SK-N-SH treated with all-trans-retinoic acid at 6 μM for 48 hours (cell line): ENCODE measurements at regions not wholly inside any gene's neighbourhood (a gene's known extent, or its start where the extent isn't known, plus 50 kb on each side); places are given as distances from the start of the nearest gene placed in this dataset.

Source experiments
- ATAC-seq: fragments of 200-7000 bp; cut with Tn5 transposase; 3 replicates; pipeline ENCODE4 v1.9.1; 2020; ENCODE audit warnings: mild to moderate bottlenecking, moderate library complexity
- ARNTL ChIP-seq: fragments of 450-650 bp; formaldehyde crosslinking; IDR thresholded peaks from 2 replicates; pipeline ENCODE4 v1.5.0; 2020; ENCODE audit warnings: low read depth, mild to moderate bottlenecking, moderate library complexity, borderline replicate concordance
- BACH2 ChIP-seq: fragments of 250-450 bp; sonication (Bioruptor Pico); IDR thresholded peaks from 2 replicates; pipeline ENCODE4 v1.9.0; 2021; ENCODE audit warnings: mild to moderate bottlenecking, borderline replicate concordance
- CREB5 ChIP-seq: fragments of 250-450 bp; sonication (Bioruptor Pico); IDR thresholded peaks from 2 replicates; pipeline ENCODE4 v1.5.1; 2020; ENCODE audit warnings: low read depth, mild to moderate bottlenecking, moderate library complexity
- CSDC2 ChIP-seq: fragments of 250-450 bp; sonication (Bioruptor Pico); IDR thresholded peaks from 2 replicates; pipeline ENCODE4 v1.5.0; 2020; ENCODE audit warnings: mild to moderate bottlenecking, moderate library complexity
- CSRNP3 ChIP-seq: fragments of 250-450 bp; sonication (Bioruptor Pico); IDR thresholded peaks from 2 replicates; pipeline ENCODE4 v1.5.1; 2021; ENCODE audit warnings: mild to moderate bottlenecking, moderate library complexity
- ESRRG ChIP-seq: fragments of 250-450 bp; sonication (Bioruptor Pico); IDR thresholded peaks from 2 replicates; pipeline ENCODE4 v1.6.1; 2021; ENCODE audit warnings: mild to moderate bottlenecking
- GLIS3 ChIP-seq: fragments of 250-450 bp; sonication (Bioruptor Pico); IDR thresholded peaks from 2 replicates; pipeline ENCODE4 v1.5.0; 2020; ENCODE audit warnings: mild to moderate bottlenecking, moderate library complexity
- ISL1 ChIP-seq: fragments of 250-450 bp; sonication (Bioruptor Pico); IDR thresholded peaks from 2 replicates; pipeline ENCODE4 v2.1.2; 2022; ENCODE audit warnings: mild to moderate bottlenecking, moderate library complexity
- OSR1 ChIP-seq: fragments of 250-450 bp; sonication (Bioruptor Pico); IDR thresholded peaks from 2 replicates; pipeline ENCODE4 v1.8.0; 2022; ENCODE audit warnings: moderate library complexity, mild to moderate bottlenecking, inconsistent platforms
- POU6F1 ChIP-seq: fragments of 250-450 bp; sonication (Bioruptor Pico); IDR thresholded peaks from 2 replicates; pipeline ENCODE4 v1.8.0; 2021; ENCODE audit warnings: low read depth, mild to moderate bottlenecking, moderate library complexity, borderline replicate concordance
- PPARA ChIP-seq: fragments of 250-450 bp; sonication (Bioruptor Pico); IDR thresholded peaks from 2 replicates; pipeline ENCODE4 v1.5.0; 2020; ENCODE audit warnings: mild to moderate bottlenecking, borderline replicate concordance
- RARB ChIP-seq: fragments of 250-450 bp; sonication (Bioruptor Pico); IDR thresholded peaks from 2 replicates; pipeline ENCODE4 v1.8.0; 2021; ENCODE audit warnings: mild to moderate bottlenecking, moderate library complexity
- TCF4 ChIP-seq: fragments of 250-450 bp; sonication (Bioruptor Pico); IDR thresholded peaks from 2 replicates; pipeline ENCODE4 v1.8.0; 2021; ENCODE audit warnings: mild to moderate bottlenecking, moderate library complexity, borderline replicate concordance
- TOX ChIP-seq: fragments of 250-450 bp; sonication (Bioruptor Pico); IDR thresholded peaks from 2 replicates; pipeline ENCODE4 v1.8.0; 2021; ENCODE audit warnings: mild to moderate bottlenecking, moderate library complexity, borderline replicate concordance
- ZC3H10 ChIP-seq: fragments of 250-450 bp; sonication (Bioruptor Pico); IDR thresholded peaks from 2 replicates; pipeline ENCODE4 v1.5.1; 2021; ENCODE audit warnings: mild to moderate bottlenecking, moderate library complexity
- ZFP3 ChIP-seq: fragments of 250-450 bp; sonication (Bioruptor Pico); IDR thresholded peaks from 2 replicates; pipeline ENCODE4 v1.5.0; 2020; ENCODE audit warnings: mild to moderate bottlenecking, moderate library complexity
- ZFP30 ChIP-seq: fragments of 450-650 bp; formaldehyde crosslinking; IDR thresholded peaks from 2 replicates; pipeline ENCODE4 v1.5.0; 2022; ENCODE audit warnings: mild to moderate bottlenecking, moderate library complexity
- ZNF565 ChIP-seq: fragments of 450-650 bp; formaldehyde crosslinking; conservative IDR thresholded peaks from 2 replicates; pipeline ENCODE4 v1.5.0; 2020; ENCODE audit warnings: low read depth, mild to moderate bottlenecking, moderate library complexity
- ZNF70 ChIP-seq: fragments of 450-650 bp; formaldehyde crosslinking; IDR thresholded peaks from 2 replicates; pipeline ENCODE4 v1.5.0; 2020; ENCODE audit warnings: mild to moderate bottlenecking, moderate library complexity
- ZNF8 ChIP-seq: fragments of 450-650 bp; formaldehyde crosslinking; IDR thresholded peaks from 2 replicates; pipeline ENCODE4 v1.5.0; 2020; ENCODE audit warnings: mild to moderate bottlenecking, moderate library complexity
- TF ChIP-seq, protein P1 (sequence below): fragments of 250-450 bp; sonication (Bioruptor Pico); IDR thresholded peaks from 2 replicates; pipeline ENCODE4 v1.5.0; 2020; ENCODE audit warnings: mild to moderate bottlenecking, moderate library complexity

GRCh38 chr1:163799190-163799805 is 477.5 kb downstream of the NUF2 start:
- TF ChIP-seq ZFP30 (CRISPR knock-in tag) = no peak
- TF ChIP-seq BACH2 (CRISPR knock-in tag) = no peak
- TF ChIP-seq ARNTL (CRISPR knock-in tag) = no peak
- TF ChIP-seq, protein P1, sequence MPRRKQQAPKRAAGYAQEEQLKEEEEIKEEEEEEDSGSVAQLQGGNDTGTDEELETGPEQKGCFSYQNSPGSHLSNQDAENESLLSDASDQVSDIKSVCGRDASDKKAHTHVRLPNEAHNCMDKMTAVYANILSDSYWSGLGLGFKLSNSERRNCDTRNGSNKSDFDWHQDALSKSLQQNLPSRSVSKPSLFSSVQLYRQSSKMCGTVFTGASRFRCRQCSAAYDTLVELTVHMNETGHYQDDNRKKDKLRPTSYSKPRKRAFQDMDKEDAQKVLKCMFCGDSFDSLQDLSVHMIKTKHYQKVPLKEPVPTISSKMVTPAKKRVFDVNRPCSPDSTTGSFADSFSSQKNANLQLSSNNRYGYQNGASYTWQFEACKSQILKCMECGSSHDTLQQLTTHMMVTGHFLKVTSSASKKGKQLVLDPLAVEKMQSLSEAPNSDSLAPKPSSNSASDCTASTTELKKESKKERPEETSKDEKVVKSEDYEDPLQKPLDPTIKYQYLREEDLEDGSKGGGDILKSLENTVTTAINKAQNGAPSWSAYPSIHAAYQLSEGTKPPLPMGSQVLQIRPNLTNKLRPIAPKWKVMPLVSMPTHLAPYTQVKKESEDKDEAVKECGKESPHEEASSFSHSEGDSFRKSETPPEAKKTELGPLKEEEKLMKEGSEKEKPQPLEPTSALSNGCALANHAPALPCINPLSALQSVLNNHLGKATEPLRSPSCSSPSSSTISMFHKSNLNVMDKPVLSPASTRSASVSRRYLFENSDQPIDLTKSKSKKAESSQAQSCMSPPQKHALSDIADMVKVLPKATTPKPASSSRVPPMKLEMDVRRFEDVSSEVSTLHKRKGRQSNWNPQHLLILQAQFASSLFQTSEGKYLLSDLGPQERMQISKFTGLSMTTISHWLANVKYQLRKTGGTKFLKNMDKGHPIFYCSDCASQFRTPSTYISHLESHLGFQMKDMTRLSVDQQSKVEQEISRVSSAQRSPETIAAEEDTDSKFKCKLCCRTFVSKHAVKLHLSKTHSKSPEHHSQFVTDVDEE (CRISPR knock-in tag) = no peak
- no peak for TF ChIP-seq OSR1 (CRISPR knock-in tag)
- no peak for TF ChIP-seq RARB (CRISPR knock-in tag)
- no peak for TF ChIP-seq ESRRG
- no peak for TF ChIP-seq ISL1 (CRISPR knock-in tag)
- no peak for TF ChIP-seq TOX
- TF ChIP-seq ZNF8 (CRISPR knock-in tag) = no peak
- TF ChIP-seq ZNF565 = no peak
- no peak for TF ChIP-seq ZFP3 (CRISPR knock-in tag)
- no peak for TF ChIP-seq PPARA (CRISPR knock-in tag)
- TF ChIP-seq POU6F1 (CRISPR knock-in tag) = no peak
- TF ChIP-seq ZNF70 (CRISPR knock-in tag) = no peak
- TF ChIP-seq ZC3H10 (CRISPR knock-in tag) = no peak
- no peak for TF ChIP-seq CSRNP3
- TF ChIP-seq CSDC2 (CRISPR knock-in tag) = no peak
- TF ChIP-seq CREB5 (CRISPR knock-in tag) = no peak
- no peak for TF ChIP-seq TCF4 (CRISPR knock-in tag)
- ATAC-seq = no peak

GRCh38 chr1:163807331-163808049 is 485.7 kb downstream of the NUF2 start:
- TF ChIP-seq ZFP30 (CRISPR knock-in tag) = no peak
- no peak for TF ChIP-seq GLIS3
- no peak for TF ChIP-seq ZNF565
- TF ChIP-seq CSRNP3 = no peak
- no peak for TF ChIP-seq TCF4 (CRISPR knock-in tag)
- TF ChIP-seq ZC3H10 (CRISPR knock-in tag) = no peak
- TF ChIP-seq ZNF8 (CRISPR knock-in tag) = no peak
- no peak for TF ChIP-seq POU6F1 (CRISPR knock-in tag)
- TF ChIP-seq ZNF70 (CRISPR knock-in tag) = no peak
- TF ChIP-seq PPARA (CRISPR knock-in tag) = no peak
- TF ChIP-seq CREB5 (CRISPR knock-in tag) = no peak
- no peak for TF ChIP-seq OSR1 (CRISPR knock-in tag)
- TF ChIP-seq, protein P1 (CRISPR knock-in tag) = no peak
- no peak for TF ChIP-seq RARB (CRISPR knock-in tag)
- TF ChIP-seq BACH2 (CRISPR knock-in tag) = no peak
- no peak for ATAC-seq
